ENCODE measurements at regions not wholly inside any gene's neighbourhood (a gene's known extent, or its start where the extent isn't known, plus 50 kb on each side); places are given as distances from the start of the nearest gene placed in this dataset.

- DNase-seq (ENCODE audit: low read depth in 2 of 2), result no peak
- H3K4me3 ChIP-seq (replicated peaks in 1 of 4; ENCODE audit: control extremely low read depth in 1 of 4, insufficient read depth in 1 of 4, low read depth in 3 of 4, low read length in 4 of 4), result no peak overlapping the region
- H3K9ac ChIP-seq (ENCODE audit: insufficient read depth, low read length), result no peak overlapping the region
- H3K9me3 ChIP-seq (ENCODE audit: control insufficient read depth, insufficient read depth, low read depth, low read length), result no peaks in the 10 kb centered on the region
- H3K4me1 ChIP-seq (ENCODE audit: control insufficient read depth, extremely low read depth, insufficient read depth, low read length), result no peaks in the 10 kb centered on the region
- TF ChIP-seq EZH2 (IDR thresholded peaks at IDR 0.05; ENCODE audit: low read length, missing control alignments) (no peak), CTCF (conservative IDR thresholded peaks at IDR 0.05 in 1 of 2, IDR thresholded peaks at IDR 0.05 in 1 of 2; ENCODE audit: low read depth in 1 of 2, low read length in 2 of 2) (no peak)
- no peaks in the 10 kb centered on the region for H3K79me2 ChIP-seq (ENCODE audit: control insufficient read depth, insufficient read depth, low read length)
- H2AFZ ChIP-seq (ENCODE audit: low read length), result no peak overlapping the region
- no peaks in the 10 kb centered on the region for H3K36me3 ChIP-seq (ENCODE audit: control insufficient read depth, insufficient read depth, low read length)
- no peak overlapping the region for H3K27ac ChIP-seq (ENCODE audit: insufficient read depth, low read length)
- H3K27me3 ChIP-seq (ENCODE audit: control insufficient read depth, insufficient read depth, low read length), result no peaks in the 10 kb centered on the region
- no peak overlapping the region for H3K4me2 ChIP-seq (ENCODE audit: extremely low read depth, insufficient read depth, low read length)
- H4K20me1 ChIP-seq (ENCODE audit: control insufficient read depth, extremely low read depth, insufficient read depth, low read length), result no peaks in the 10 kb centered on the region
Observed at GRCh38 chr7:25646726-25647413, 418.6 kb upstream of the NPVF start.

GRCh38 chr7:25647872-25648271 lies 419.6 kb upstream of the NPVF start:
- TF ChIP-seq CTCF (conservative IDR thresholded peaks at IDR 0.05 in 1 of 2, IDR thresholded peaks at IDR 0.05 in 1 of 2; ENCODE audit: low read depth in 1 of 2, low read length in 2 of 2), result no peak
- Histone ChIP-seq H3K9me3 (ENCODE audit: control insufficient read depth, insufficient read depth, low read depth, low read length) (no peaks in the 10 kb centered on the region), H3K36me3 (ENCODE audit: control insufficient read depth, insufficient read depth, low read length) (no peaks in the 10 kb centered on the region), H4K20me1 (ENCODE audit: control insufficient read depth, extremely low read depth, insufficient read depth, low read length) (no peaks in the 10 kb centered on the region), H3K9ac (ENCODE audit: insufficient read depth, low read length) (no peak overlapping the region), H3K27ac (ENCODE audit: insufficient read depth, low read length) (no peak overlapping the region), H3K4me3 (replicated peaks in 1 of 4; ENCODE audit: control extremely low read depth in 1 of 4, insufficient read depth in 1 of 4, low read depth in 3 of 4, low read length in 4 of 4) (no peak overlapping the region), H3K4me2 (ENCODE audit: extremely low read depth, insufficient read depth, low read length) (no peak overlapping the region), H3K79me2 (ENCODE audit: control insufficient read depth, insufficient read depth, low read length) (no peaks in the 10 kb centered on the region), H3K27me3 (ENCODE audit: control insufficient read depth, insufficient read depth, low read length) (no peaks in the 10 kb centered on the region), H3K4me1 (ENCODE audit: control insufficient read depth, extremely low read depth, insufficient read depth, low read length) (no peaks in the 10 kb centered on the region), H2AFZ (ENCODE audit: low read length) (no peak overlapping the region)
- no peak for DNase-seq (ENCODE audit: low read depth in 2 of 2)

GRCh38 chr7:25652366-25652765 lies 424.1 kb upstream of the NPVF start:
- no peak overlapping the region for H3K4me3 ChIP-seq (replicated peaks in 1 of 4; ENCODE audit: control extremely low read depth in 1 of 4, insufficient read depth in 1 of 4, low read depth in 3 of 4, low read length in 4 of 4)
- TF ChIP-seq CTCF (conservative IDR thresholded peaks at IDR 0.05 in 1 of 2, IDR thresholded peaks at IDR 0.05 in 1 of 2; ENCODE audit: low read depth in 1 of 2, low read length in 2 of 2) (no peak), EZH2 (IDR thresholded peaks at IDR 0.05; ENCODE audit: low read length, missing control alignments) (no peak)
- no peak overlapping the region for H3K9ac ChIP-seq (ENCODE audit: insufficient read depth, low read length)
- no peaks in the 10 kb centered on the region for H3K36me3 ChIP-seq (ENCODE audit: control insufficient read depth, insufficient read depth, low read length)
- no peaks in the 10 kb centered on the region for H4K20me1 ChIP-seq (ENCODE audit: control insufficient read depth, extremely low read depth, insufficient read depth, low read length)
- H3K9me3 ChIP-seq (ENCODE audit: control insufficient read depth, insufficient read depth, low read depth, low read length), result no peaks in the 10 kb centered on the region
- H3K27me3 ChIP-seq (ENCODE audit: control insufficient read depth, insufficient read depth, low read length), result no peaks in the 10 kb centered on the region
- no peak overlapping the region for H3K4me2 ChIP-seq (ENCODE audit: extremely low read depth, insufficient read depth, low read length)
- H3K79me2 ChIP-seq (ENCODE audit: control insufficient read depth, insufficient read depth, low read length), result no peaks in the 10 kb centered on the region
- H2AFZ ChIP-seq (ENCODE audit: low read length), result no peak overlapping the region
- H3K4me1 ChIP-seq (ENCODE audit: control insufficient read depth, extremely low read depth, insufficient read depth, low read length), result no peaks in the 10 kb centered on the region
- no peak overlapping the region for H3K27ac ChIP-seq (ENCODE audit: insufficient read depth, low read length)
- DNase-seq (ENCODE audit: low read depth in 2 of 2), result no peak
